Renal cortical epithelial cell (primary cell): ENCODE measurements at regions not wholly inside any gene's neighbourhood (a gene's known extent, or its start where the extent isn't known, plus 50 kb on each side); places are given as distances from the start of the nearest gene placed in this dataset.
"Not testable (repeated sequence)": the region's sequence is repeated elsewhere in the genome, so short reads cannot be mapped to it uniquely, and the experiment has no call there.

ENCODE experiments used
- DNase-seq: peaks from one replicate; pipeline ENCODE4 v3.0.0-alpha.2; 2011; ENCODE audit warnings: low read depth

GRCh38 chr11:13169709-13170108 is 107.9 kb upstream of the BMAL1 start:
- peak; percentile 87 for DNase-seq

DNA sequence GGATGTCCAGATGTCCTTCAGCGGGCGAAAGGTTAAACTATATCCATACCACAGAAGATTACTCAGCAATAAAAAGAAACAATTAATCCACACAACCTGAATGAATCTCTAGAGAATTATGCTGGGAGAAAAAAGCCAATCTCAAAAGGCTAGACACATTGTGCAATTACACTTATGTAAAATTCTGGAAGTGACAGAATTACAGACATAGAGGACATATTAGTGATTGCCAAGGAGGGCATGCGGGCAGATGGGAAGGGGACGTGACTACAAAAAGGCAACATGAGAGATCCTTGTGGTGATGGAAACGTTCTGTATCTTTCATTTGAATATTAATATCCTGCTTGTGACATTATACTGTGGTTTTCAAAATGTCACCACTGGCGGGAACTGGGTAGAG is 103.5 kb upstream of the BMAL1 start:
- no peak for DNase-seq

DNA sequence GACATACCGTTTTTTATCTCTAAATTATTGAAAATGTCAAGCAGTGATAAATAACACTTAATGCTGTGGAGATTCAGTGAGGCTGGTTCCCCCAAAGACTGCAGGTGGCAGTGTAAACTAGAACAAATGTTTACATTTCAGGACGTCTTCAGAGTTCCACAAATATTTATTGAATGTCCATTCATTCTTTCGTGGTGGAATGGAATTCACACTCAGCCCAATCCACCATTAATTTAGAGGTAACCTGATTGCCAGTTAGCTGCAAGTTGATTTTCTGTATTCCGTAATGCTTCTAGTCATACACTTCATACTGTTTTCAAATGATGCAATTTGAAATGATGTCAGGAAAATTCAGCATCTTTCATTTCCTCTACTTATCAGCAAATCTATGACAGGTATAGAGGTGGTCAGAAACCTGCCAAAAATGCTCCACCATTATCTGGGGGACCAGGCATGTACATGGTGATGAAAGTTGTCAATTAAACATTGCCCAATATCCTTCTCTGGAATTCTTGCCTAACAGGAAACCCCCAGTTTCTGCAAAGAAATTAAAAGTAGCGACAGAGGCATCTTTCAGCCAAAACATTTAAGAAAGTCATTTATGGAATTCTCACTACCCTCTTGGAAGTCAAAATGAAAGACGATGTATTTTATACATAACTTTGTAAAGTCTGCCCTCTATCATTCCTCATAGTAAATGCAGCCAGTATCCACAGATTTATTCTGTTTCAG is 94.3 kb upstream of the BMAL1 start:
- peak; percentile 69 for DNase-seq

GRCh38 chr11:13183826-13184196 is 93.8 kb upstream of the BMAL1 start:
- DNase-seq, result no peak

DNA sequence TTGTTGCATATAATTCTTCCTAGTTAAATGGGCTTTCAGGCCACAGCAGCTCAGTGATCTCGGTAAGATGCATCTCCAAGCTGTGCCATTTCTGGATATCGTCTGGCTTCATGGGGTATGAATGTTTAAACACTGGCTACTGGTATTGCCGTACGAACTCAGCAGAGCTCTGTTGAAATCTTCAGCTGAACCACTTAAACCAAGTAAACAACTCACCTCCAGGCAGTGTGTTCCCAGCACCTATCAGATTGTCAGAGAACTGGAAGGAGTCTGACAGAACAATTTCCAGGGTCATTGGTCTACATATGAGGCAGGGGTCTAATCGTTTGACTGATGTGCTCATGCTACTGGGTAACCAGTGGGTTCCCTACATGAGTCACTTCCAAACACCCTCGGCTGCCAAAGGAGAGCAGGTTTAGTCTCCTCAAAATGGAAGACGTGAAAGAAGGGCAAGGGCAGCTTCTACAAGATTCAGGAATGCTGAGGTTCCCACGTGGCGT is 93.2 kb upstream of the BMAL1 start:
- no peak for DNase-seq

DNA sequence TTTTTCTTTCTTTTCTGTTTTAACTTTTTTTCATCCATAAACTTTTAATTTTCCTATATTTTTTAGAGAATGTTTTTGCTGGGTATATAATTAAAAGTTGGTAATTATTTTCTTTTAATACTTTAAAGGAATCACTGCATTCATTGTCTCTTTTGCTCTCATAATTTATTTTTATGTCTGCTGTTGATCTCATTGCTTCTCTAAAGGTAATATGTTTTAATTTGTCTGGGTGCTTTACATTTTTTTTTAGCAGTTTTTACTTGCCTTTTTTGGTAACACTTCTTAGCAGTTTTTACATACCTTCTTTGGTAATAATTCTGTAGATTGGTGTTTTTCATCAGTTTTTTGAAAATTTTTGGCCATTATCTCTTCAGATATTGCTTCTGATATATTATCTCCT is 89.4 kb upstream of the BMAL1 start:
- DNase-seq, result no peak

DNA sequence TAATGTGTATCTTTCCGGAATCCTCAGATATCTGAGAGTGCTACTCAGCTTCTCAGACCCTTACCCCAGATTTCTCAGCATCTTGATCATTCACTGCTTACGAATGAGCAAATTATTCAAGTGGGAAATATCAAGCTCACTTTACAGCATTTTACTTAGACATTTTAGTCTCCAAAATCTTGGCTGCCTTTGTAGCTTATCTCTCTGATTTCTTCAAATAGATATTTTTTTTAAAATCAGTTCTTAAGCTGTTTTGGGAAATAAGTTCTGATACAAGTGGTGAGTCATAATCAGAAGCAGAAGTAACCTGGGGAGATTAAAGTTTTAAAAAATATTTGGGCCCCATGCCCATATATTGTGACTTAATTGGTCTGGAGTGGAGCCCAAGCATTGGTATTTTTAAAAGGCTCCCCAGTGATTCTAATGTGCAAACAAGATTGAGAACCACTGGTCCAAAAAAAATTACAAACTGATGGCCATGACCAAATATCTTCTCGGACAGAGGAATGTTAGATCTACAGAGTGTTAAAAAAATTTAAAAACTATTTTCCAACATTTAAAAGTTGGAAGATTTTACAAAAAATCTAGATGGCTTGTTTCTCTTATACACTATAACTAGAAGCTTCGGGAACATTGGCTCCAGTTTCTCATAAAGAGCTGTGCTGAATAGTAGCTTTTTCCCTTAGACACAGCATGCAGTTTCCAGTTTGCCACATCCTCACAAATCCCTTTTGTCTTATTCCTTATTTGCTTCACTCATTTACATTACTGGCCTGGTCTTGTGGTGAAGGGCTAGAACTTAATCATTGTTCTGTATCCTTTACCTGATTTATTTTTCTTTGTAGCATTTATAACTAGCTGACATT is 87.8 kb upstream of the BMAL1 start:
- no peak for DNase-seq

- no peak for DNase-seq
Measured at GRCh38 chr11:13193613-13194012, 84.0 kb upstream of the BMAL1 start.

DNA sequence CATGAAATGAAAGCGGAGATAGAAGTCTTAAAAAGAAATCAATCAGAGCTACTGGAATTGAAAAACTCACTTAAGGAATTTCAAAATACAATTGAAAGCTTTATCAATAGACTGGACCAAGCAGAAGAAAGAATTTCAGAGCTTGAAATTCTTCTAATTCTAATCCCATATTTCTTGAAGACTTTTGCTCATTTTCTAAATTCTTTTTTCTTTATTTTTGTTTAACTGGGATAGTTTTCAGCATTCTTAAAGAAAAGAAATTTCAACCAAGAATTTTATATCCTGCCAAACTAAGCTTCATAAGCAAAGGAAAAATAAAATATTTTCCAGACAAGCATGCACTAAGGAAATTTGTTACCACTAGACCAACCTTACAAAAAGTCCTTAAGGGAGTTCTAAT is 80.2 kb upstream of the BMAL1 start:
- not testable (repeated sequence) for DNase-seq

- DNase-seq, result no peak
Measured at GRCh38 chr11:13205486-13205885, 72.1 kb upstream of the BMAL1 start.

- DNase-seq, result peak; percentile 66
Measured at GRCh38 chr11:13206086-13206640, 71.4 kb upstream of the BMAL1 start.

GRCh38 chr11:13207270-13207664 is 70.3 kb upstream of the BMAL1 start:
- no peak for DNase-seq

DNA sequence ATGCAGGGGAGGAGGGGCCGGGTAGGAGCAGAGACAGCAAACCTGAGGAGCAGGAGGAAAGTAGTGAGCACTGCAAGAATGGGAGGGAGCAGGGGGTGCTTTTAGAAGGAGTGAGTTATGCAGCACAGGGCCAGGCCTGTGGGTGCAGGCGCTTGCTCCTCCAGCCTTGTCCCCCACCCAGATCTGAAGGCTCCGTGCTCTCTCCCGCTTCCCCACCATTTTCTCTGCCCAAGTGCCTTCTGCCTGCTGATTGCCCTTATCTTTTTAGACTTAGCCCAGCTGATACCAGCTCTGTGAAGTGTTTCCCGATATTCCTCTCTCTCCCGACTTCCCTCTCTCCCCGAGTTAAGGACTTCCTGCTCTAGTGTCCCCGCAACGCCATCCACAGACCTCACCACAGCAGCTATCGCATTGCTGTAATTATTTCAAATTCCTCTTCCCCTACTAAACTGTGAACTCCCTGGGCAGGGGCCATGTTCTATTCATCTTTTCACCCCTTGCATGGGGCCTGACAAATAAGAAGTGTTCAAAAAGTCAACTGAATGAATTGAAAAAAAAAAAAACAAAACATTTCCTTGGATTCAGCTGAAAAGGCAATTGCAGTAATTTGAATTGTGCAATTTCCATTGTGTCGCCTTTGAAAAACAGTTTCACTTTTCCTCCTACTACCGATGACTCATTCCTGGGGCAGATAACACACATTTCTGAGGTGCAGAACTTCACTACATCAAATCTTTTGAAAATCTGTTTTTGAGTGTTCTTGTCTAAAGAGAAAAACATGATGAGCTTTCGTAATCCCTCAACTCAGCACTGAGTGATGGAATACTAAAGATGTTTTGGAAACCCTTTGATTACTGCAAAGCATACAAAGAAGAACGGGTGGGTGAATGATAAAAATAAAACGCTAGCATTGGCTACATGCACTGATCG is 69.7 kb upstream of the BMAL1 start:
- peak; percentile 98 for DNase-seq

DNA sequence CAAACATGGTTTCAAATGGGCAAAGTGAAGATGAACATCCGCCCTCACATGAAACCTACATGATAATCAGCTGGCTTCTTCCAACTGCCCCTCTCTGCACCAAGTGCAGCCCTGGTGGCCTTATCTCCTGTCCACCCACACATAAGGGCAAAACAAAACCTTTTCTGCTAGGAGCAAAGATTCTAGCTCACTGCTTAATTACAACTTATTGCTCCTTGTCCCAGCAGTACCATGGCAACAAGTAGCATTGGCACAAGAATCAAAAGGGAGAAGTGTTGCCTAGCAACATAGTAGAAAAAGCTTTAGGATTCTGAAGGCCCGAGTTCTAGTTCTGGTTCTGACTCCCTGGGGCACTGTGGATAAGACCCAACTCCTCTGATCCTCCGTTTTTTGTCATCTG is 68.7 kb upstream of the BMAL1 start:
- DNase-seq, result no peak

- DNase-seq, result no peak
Measured at GRCh38 chr11:13209379-13209778, 68.2 kb upstream of the BMAL1 start.

GRCh38 chr11:13210424-13210823 is 67.2 kb upstream of the BMAL1 start:
- DNase-seq, result peak; percentile 84

DNA sequence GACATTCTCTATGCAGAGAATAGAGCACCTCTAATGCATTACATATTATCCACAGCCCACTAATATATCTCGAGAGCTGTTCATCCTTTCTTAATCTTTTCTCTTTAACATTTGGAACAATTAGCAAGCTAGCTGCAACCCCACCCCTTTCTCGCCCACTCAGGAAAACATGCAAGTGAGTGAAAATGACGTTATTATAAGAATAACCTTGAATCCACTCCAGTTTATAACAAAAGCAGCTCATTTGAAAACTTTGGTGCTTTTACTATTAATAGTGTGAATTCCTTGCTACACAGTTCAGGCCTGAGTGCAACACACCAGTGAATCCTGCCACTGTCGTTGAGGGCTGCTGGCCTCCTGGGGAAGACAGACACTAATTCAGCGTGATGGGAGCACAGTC is 63.3 kb upstream of the BMAL1 start:
- DNase-seq, result no peak

GRCh38 chr11:13215149-13215548 is 62.4 kb upstream of the BMAL1 start:
- DNase-seq, result peak; percentile 86

DNA sequence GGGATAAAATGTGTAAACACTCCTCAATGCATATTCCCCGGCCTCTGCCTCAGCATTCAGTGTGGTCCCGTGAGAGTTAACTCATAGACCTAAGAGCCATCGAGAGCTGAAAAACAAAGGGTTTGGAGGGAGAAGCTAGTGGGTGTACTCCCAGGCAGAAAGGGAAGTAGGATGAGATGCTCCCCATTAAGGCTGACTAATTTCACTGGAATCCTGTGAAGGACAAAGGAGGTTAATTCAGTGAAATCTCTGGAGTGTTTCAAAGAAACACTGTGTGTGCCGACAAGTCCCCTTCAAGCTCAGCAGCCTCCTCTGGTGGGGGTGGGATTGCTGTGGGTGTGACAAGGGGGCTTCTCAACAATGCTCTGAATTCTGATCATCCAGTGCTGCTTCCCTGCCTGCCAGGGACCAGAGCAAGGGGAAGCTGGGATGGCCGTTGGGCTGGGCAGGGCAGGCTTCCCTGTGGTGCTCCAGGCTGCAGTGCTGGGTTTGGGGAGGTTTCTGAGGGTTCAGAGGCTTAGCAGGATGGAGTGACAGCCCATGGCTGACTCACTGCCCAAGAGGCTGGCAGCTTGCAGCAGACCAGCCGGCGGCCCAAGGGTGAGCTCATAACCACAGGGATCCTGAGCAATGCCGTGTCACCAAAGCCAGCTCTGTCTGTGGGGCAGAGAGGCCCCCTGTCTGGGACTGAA is 61.4 kb upstream of the BMAL1 start:
- DNase-seq, result peak; percentile 95

DNA sequence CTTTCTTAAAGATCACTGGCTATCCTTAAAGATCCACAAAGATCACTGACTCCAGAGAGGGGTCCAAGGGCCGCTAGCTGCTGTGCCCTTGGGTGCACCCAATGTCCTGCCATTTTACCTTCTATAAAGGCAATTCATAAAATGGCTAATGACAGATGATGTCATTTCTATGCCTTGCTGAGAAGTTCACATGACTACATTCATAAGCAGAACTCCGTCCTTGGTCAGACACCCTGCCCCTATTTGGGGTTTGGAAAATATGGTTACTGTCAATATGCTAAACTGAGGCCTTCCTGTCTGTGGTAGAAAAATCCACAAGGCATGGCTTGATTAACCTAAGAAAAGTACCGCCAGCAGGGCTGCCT is 60.9 kb upstream of the BMAL1 start:
- DNase-seq, result no peak

GRCh38 chr11:13218685-13219084 is 58.9 kb upstream of the BMAL1 start:
- not testable (repeated sequence) for DNase-seq
